HCT116 (cell line): ENCODE measurements at regions not wholly inside any gene's neighbourhood (a gene's known extent, or its start where the extent isn't known, plus 50 kb on each side); places are given as distances from the start of the nearest gene placed in this dataset.

Experiments used
- ATAC-seq: fragments of 200-7000 bp; cut with Tn5 transposase; 2 replicates; pipeline ENCODE4 v1.9.1; 2020; ENCODE audit warnings: mild to moderate bottlenecking, moderate library complexity
- BruUV-seq: library from RNA; stranded (reverse); fragments of 400-500 nt; replicated peaks from 2 replicates; lab custom pipeline; 2021; lab: Mats Ljungman, UMichigan
- CTCF ChIA-PET: fragments of 300-600 bp; sonication (Branson Sonifier 250); formaldehyde crosslinking; loops from one replicate; lab custom pipeline; 2021; ENCODE audit warnings: antibody characterized with exemption; lab: Charles Lee
- POLR2A ChIA-PET: fragments of 300-600, 350-600 bp; sonication (Branson Sonifier 250); formaldehyde crosslinking; loops from one replicate; lab custom pipeline; 2021; ENCODE audit warnings: antibody characterized with exemption; lab: Charles Lee
- RAD21 ChIA-PET, 2 experiments: fragments of 300-600 bp; sonication (Branson Sonifier 250); formaldehyde crosslinking; loops; one replicate each; lab custom pipeline; 2023; ENCODE audit warnings: low total read pairs in 2 of 2; ENCODE audit not compliant: uncharacterized antibody in 2 of 2, unreplicated experiment in 2 of 2, low non-redundant PET in 1 of 2; lab: Charles Lee
- DNase-seq: peaks from one replicate; pipeline ENCODE4 v3.0.0-alpha.2; 2010; ENCODE audit warnings: low read depth, low spot score
- H2AFZ ChIP-seq: fragments of 200-600 bp; shearing (Covaris generic), sonication (generic); 2 replicates; pipeline ENCODE4 v1.6.1; 2017; ENCODE audit warnings: low read depth, mixed run types, mixed read lengths, antibody characterized with exemption, low read length; ENCODE audit not compliant: poor library complexity, severe bottlenecking
- H3K27ac ChIP-seq: 2 replicates; pipeline ENCODE4 v1.5.1; 2012; ENCODE audit warnings: low read depth, low read length
- H3K27me3 ChIP-seq: fragments of 200-600 bp; sonication (generic); 2 replicates; pipeline ENCODE4 v1.6.1; 2016; ENCODE audit warnings: mixed run types, low read length, mixed read lengths; ENCODE audit not compliant: insufficient read depth
- H3K36me3 ChIP-seq, 2 experiments: fragments of 200-500 bp in 1 of 2; fragments of 200-600 bp in 1 of 2; sonication (Bioruptor generic) in 1 of 2; sonication (generic) in 1 of 2; 2 replicates each; pipeline versions ENCODE4 v1.5.1 to v1.6.1; 2014 to 2016; ENCODE audit warnings: low read length in 2 of 2, inconsistent platforms in 1 of 2, mixed read lengths in 1 of 2, mixed run types in 1 of 2; ENCODE audit not compliant: insufficient read depth in 2 of 2, control insufficient read depth in 1 of 2
- H3K4me1 ChIP-seq, 2 experiments: fragments of 200-600 bp in 1 of 2; sonication (generic) in 1 of 2; 2 replicates each; pipeline versions ENCODE4 v1.5.1 to v1.6.1; 2012 to 2017; ENCODE audit warnings: low read length in 2 of 2, inconsistent platforms in 1 of 2, mild to moderate bottlenecking in 1 of 2, mixed read lengths in 1 of 2, mixed run types in 1 of 2, moderate library complexity in 1 of 2; ENCODE audit not compliant: insufficient read depth in 2 of 2, control insufficient read depth in 1 of 2
- H3K4me2 ChIP-seq: fragments of 200-600 bp; sonication (generic); 2 replicates; pipeline ENCODE4 v1.6.1; 2017; ENCODE audit warnings: mixed run types, low read length, mixed read lengths
- H3K4me3 ChIP-seq, 2 experiments: fragments of 200-600 bp in 1 of 2; sonication (generic) in 1 of 2; replicated peaks in 1 of 2; 2 replicates each; pipeline ENCODE4 v1.5.1; 2011 to 2016; ENCODE audit warnings: low read length in 2 of 2, control low read depth in 1 of 2, low read depth in 1 of 2, mild to moderate bottlenecking in 1 of 2, mixed read lengths in 1 of 2, mixed run types in 1 of 2
- H3K79me2 ChIP-seq: fragments of 200-600 bp; sonication (generic); 2 replicates; pipeline ENCODE4 v1.6.1; 2017; ENCODE audit warnings: mild to moderate bottlenecking, mixed run types, low read length, moderate library complexity, mixed read lengths; ENCODE audit not compliant: insufficient read depth
- H3K9ac ChIP-seq: fragments of 200-600 bp; sonication (generic); 2 replicates; pipeline ENCODE4 v1.6.1; 2016; ENCODE audit warnings: low read length, mixed read lengths
- H3K9me2 ChIP-seq: fragments of 200-600 bp; sonication (generic), shearing (Covaris generic); 2 replicates; pipeline ENCODE4 v1.6.1; 2017; ENCODE audit warnings: mixed run types, mild to moderate bottlenecking, moderate library complexity; ENCODE audit not compliant: insufficient read depth
- H3K9me3 ChIP-seq, 2 experiments: fragments of 200-500 bp in 1 of 2; fragments of 200-600 bp in 1 of 2; sonication (Bioruptor generic) in 1 of 2; sonication (generic) in 1 of 2; 2 replicates each; pipeline ENCODE4 v1.6.1; 2014 to 2017; ENCODE audit warnings: low read length in 2 of 2, mixed read lengths in 2 of 2, inconsistent platforms in 1 of 2, low read depth in 1 of 2, mild to moderate bottlenecking in 1 of 2, mixed run types in 1 of 2, moderate library complexity in 1 of 2; ENCODE audit not compliant: control insufficient read depth in 1 of 2, insufficient read depth in 1 of 2
- H4K20me1 ChIP-seq: fragments of 200-600 bp; sonication (generic), shearing (Covaris generic); 2 replicates; pipeline ENCODE4 v1.6.1; 2017; ENCODE audit warnings: mixed run types, mild to moderate bottlenecking, moderate library complexity; ENCODE audit not compliant: insufficient read depth
- CBX3 ChIP-seq: IDR thresholded peaks from 2 replicates; pipeline ENCODE4 v1.6.1; 2012; ENCODE audit warnings: low read depth
- ELF1 ChIP-seq: IDR thresholded peaks from 2 replicates; pipeline ENCODE4 v1.6.1; 2012; ENCODE audit warnings: low read depth, borderline replicate concordance
- POLR2AphosphoS5 ChIP-seq: IDR thresholded peaks from 2 replicates; pipeline ENCODE4 v1.6.1; 2011; ENCODE audit warnings: mild to moderate bottlenecking, low read depth, low read length, moderate library complexity
- RAD21 ChIP-seq: IDR thresholded peaks from 2 replicates; pipeline ENCODE4 v1.6.1; 2012; ENCODE audit warnings: low read depth, mild to moderate bottlenecking
- YY1 ChIP-seq: IDR thresholded peaks from 2 replicates; pipeline ENCODE4 v1.6.1; 2011; ENCODE audit warnings: low read length, low read depth, moderate library complexity, mild to moderate bottlenecking; ENCODE audit not compliant: insufficient replicate concordance; ENCODE audit errors: extremely low read depth
- intact Hi-C: fragments of 100-400 bp; cut with micrococcal nuclease; formaldehyde crosslinking; loops from 2 replicates; pipeline ENCODE4 v1.10.0; 2022
- TF ChIP-seq, protein P1 (sequence below): IDR thresholded peaks from 2 replicates; pipeline ENCODE4 v1.6.1; 2012
- TF ChIP-seq, protein P2 (sequence below): IDR thresholded peaks from 2 replicates; pipeline ENCODE4 v1.6.1; 2011; ENCODE audit warnings: mild to moderate bottlenecking, low read length, moderate library complexity; ENCODE audit not compliant: insufficient replicate concordance; ENCODE audit errors: extremely low read depth
- TF ChIP-seq, protein P3 (sequence below), 3 experiments: fragments of 200-600 bp in 1 of 3; sonication (generic) in 1 of 3; IDR thresholded peaks in 2 of 3; conservative IDR thresholded peaks in 1 of 3; 2 replicates each; pipeline ENCODE4 v1.5.1; 2012 to 2017; ENCODE audit warnings: low read depth in 2 of 3, low read length in 2 of 3, antibody characterized with exemption in 1 of 3, borderline replicate concordance in 1 of 3, control low read depth in 1 of 3, mild to moderate bottlenecking in 1 of 3, mixed read lengths in 1 of 3, mixed run types in 1 of 3, moderate library complexity in 1 of 3; ENCODE audit not compliant: insufficient read depth in 1 of 3

DNA sequence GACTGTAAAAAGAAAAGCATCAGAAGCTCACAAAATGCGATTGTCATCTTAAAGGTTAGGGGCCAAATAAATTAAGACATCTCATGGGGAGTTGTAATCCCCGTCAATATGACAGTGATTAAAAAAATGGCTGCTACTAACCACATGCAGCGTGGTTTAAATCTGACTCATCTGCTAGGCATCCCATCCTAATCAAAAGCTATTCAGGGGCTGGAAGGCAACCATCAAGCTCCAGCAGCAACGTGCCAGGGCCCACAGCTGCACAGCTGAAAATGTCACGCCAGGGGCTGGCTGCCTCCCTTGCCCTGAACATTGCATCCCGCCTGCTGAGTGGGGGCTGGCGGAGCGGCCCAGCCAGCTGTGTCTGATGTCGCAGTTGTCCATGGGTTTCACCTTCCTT is 66.3 kb upstream of the FRMD4A start:
- CTCF ChIA-PET = interaction anchor here (1.3 to 1.6 kb wide), 2 partner anchors 11 to 210 kb away, joined by 4 to 5 read pairs; no protein-coding TSS in a partner anchor
- Histone ChIP-seq H3K4me3 (no peak overlapping the region), H4K20me1 (no peaks in the 10 kb centered on the region), H3K27ac (no peak overlapping the region), H3K9ac (no peak overlapping the region), H3K9me3 (no peaks in the 10 kb centered on the region), H3K4me2 (no peak overlapping the region; the same call in 1 of the 2 replicates), H3K36me3 (no peaks in the 10 kb centered on the region), H3K79me2 (no peaks in the 10 kb centered on the region), H3K9me2 (no peaks in the 10 kb centered on the region), H2AFZ (peak overlapping the region; percentile 60), H3K27me3 (peaks cover 35% of the 10 kb centered on the region), H3K4me1 (peaks cover 7 to 11% of the 10 kb centered on the region in 2 experiments)
- no TSS peak for BruUV-seq
- DNase-seq (no peak), ATAC-seq (peak; percentile 80)
- RAD21 ChIA-PET = no interaction called here
- POLR2A ChIA-PET = no interaction called here
- no peak for TF ChIP-seq RAD21
- peak; percentile 23 for TF ChIP-seq YY1
- TF ChIP-seq, protein P1, sequence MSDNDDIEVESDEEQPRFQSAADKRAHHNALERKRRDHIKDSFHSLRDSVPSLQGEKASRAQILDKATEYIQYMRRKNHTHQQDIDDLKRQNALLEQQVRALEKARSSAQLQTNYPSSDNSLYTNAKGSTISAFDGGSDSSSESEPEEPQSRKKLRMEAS = 0 out of 2 replicates have a peak, but pooled peaks have one; percentile 27
- intact Hi-C loops = loop anchor here (10.0 kb wide), 1 partner anchor 428 kb away; no protein-coding TSS in a partner anchor

DNA sequence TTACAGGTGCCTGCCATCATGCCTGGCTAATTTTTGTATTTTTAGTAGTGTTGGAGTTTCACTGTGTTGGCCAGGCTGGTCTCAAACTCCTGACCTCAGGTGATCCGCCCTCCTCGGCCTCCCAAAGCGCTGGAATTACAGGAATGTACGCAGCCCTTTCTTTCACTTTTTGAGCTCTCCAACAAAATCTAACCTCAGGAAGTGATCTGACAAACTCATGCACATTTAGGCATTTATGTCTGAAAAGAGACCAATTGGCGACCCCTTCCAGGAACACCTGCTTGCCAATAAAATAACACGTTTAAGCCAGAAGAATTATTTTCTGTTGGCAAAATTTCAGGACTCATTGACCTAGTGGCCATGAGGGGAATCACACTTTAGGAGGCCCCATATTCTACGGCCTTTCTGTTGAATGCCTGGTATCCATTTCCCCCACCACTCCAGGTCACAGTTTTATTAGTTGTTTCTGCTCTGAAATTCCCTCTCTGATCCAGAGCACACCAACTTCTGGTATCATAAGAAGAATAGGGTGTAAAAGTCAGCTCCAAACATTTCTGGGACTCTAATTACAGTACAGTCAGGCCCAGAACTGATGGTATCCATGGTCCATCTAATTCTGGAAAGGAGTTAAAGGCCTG is 65.8 kb upstream of the FRMD4A start:
- peak overlapping the region; percentile 8; the same call in 1 of the 2 replicates for H3K4me2 ChIP-seq
- no peak for DNase-seq
- ATAC-seq = peak; percentile 81
- H4K20me1 ChIP-seq = no peaks in the 10 kb centered on the region
- ChIA-PET CTCF (interaction anchor here (1.6 kb wide), 1 partner anchor 11 kb away, joined by 5 read pairs; no protein-coding TSS in a partner anchor), POLR2A (interaction anchor here (0.7 kb wide), 1 partner anchor 1661 kb away, joined by 3 read pairs; no protein-coding TSS in a partner anchor), RAD21 (interaction anchor here in 1 of 2 experiments (0.6 kb wide), 1 partner anchor 51 kb away, joined by 4 read pairs; no protein-coding TSS in a partner anchor)
- H3K9me3 ChIP-seq = no peaks in the 10 kb centered on the region
- no peak overlapping the region for H3K27ac ChIP-seq
- H3K4me1 ChIP-seq = peaks cover 7 to 11% of the 10 kb centered on the region in 2 experiments
- no peaks in the 10 kb centered on the region for H3K36me3 ChIP-seq
- no peak overlapping the region for H3K4me3 ChIP-seq
- intact Hi-C loops = loop anchor here (10.0 kb wide), 1 partner anchor 428 kb away; no protein-coding TSS in a partner anchor
- no peaks in the 10 kb centered on the region for H3K79me2 ChIP-seq
- no peaks in the 10 kb centered on the region for H3K9me2 ChIP-seq
- TF ChIP-seq CBX3 (no peak), ELF1 (no peak), POLR2AphosphoS5 (no peak)
- TF ChIP-seq, protein P2, sequence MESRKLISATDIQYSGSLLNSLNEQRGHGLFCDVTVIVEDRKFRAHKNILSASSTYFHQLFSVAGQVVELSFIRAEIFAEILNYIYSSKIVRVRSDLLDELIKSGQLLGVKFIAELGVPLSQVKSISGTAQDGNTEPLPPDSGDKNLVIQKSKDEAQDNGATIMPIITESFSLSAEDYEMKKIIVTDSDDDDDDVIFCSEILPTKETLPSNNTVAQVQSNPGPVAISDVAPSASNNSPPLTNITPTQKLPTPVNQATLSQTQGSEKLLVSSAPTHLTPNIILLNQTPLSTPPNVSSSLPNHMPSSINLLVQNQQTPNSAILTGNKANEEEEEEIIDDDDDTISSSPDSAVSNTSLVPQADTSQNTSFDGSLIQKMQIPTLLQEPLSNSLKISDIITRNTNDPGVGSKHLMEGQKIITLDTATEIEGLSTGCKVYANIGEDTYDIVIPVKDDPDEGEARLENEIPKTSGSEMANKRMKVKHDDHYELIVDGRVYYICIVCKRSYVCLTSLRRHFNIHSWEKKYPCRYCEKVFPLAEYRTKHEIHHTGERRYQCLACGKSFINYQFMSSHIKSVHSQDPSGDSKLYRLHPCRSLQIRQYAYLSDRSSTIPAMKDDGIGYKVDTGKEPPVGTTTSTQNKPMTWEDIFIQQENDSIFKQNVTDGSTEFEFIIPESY = no peak
- TF ChIP-seq, protein P3, sequence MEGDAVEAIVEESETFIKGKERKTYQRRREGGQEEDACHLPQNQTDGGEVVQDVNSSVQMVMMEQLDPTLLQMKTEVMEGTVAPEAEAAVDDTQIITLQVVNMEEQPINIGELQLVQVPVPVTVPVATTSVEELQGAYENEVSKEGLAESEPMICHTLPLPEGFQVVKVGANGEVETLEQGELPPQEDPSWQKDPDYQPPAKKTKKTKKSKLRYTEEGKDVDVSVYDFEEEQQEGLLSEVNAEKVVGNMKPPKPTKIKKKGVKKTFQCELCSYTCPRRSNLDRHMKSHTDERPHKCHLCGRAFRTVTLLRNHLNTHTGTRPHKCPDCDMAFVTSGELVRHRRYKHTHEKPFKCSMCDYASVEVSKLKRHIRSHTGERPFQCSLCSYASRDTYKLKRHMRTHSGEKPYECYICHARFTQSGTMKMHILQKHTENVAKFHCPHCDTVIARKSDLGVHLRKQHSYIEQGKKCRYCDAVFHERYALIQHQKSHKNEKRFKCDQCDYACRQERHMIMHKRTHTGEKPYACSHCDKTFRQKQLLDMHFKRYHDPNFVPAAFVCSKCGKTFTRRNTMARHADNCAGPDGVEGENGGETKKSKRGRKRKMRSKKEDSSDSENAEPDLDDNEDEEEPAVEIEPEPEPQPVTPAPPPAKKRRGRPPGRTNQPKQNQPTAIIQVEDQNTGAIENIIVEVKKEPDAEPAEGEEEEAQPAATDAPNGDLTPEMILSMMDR (IDR thresholded peaks at IDR 0.05 in 2 of 3, conservative IDR thresholded peaks at IDR 0.05 in 1 of 3; ENCODE audit: borderline replicate concordance in 1 of 3, insufficient read depth in 1 of 3, low read depth in 2 of 3, low read length in 2 of 3) = peak in 2 of 3 experiments; percentile 64 to 67; a peak in 4 of 6 replicates
- peaks cover 35% of the 10 kb centered on the region for H3K27me3 ChIP-seq
- BruUV-seq = no TSS peak
- no peak overlapping the region for H3K9ac ChIP-seq
- peak overlapping the region; percentile 60 for H2AFZ ChIP-seq
